HG02981 (cell line): ENCODE measurements at regions not wholly inside any gene's neighbourhood (a gene's known extent, or its start where the extent isn't known, plus 50 kb on each side); places are given as distances from the start of the nearest gene placed in this dataset.
A peak's percentile ranks its signal among the peaks of the same experiment; 100 is the strongest.

Source experiments
- ATAC-seq: cut with Tn5 transposase; IDR thresholded peaks from one replicate; pipeline ENCODE4 v1.9.1; 2021; ENCODE audit warnings: mild to moderate bottlenecking, moderate library complexity; ENCODE audit not compliant: unreplicated experiment

GRCh38 chr3:188057124-188057523 lies 96.8 kb upstream of the LPP start:
- ATAC-seq, result no peak

- ATAC-seq, result no peak
Measured at GRCh38 chr3:188058569-188059184, 95.3 kb upstream of the LPP start.

GRCh38 chr3:188059351-188059750 lies 94.6 kb upstream of the LPP start:
- ATAC-seq, result no peak

GRCh38 chr3:188060264-188060835 lies 93.6 kb upstream of the LPP start:
- ATAC-seq, result no peak

- peak; percentile 56 for ATAC-seq
Measured at GRCh38 chr3:188060840-188061544, 93.0 kb upstream of the LPP start.

GRCh38 chr3:188062216-188062615 lies 91.7 kb upstream of the LPP start:
- ATAC-seq, result no peak

GRCh38 chr3:188064831-188065493 lies 89.0 kb upstream of the LPP start:
- ATAC-seq, result no peak

- no peak for ATAC-seq
Measured at GRCh38 chr3:188066141-188066540, 87.8 kb upstream of the LPP start.

- no peak for ATAC-seq
Measured at GRCh38 chr3:188067932-188068331, 86.0 kb upstream of the LPP start.

GRCh38 chr3:188068342-188068741 lies 85.6 kb upstream of the LPP start:
- no peak for ATAC-seq

- ATAC-seq, result no peak
Measured at GRCh38 chr3:188071636-188072035, 82.3 kb upstream of the LPP start.

GRCh38 chr3:188076176-188076575 lies 77.8 kb upstream of the LPP start:
- ATAC-seq, result no peak

- ATAC-seq, result no peak
Measured at GRCh38 chr3:188077160-188077799, 76.7 kb upstream of the LPP start.

- ATAC-seq, result no peak
Measured at GRCh38 chr3:188080091-188080490, 73.9 kb upstream of the LPP start.

- no peak for ATAC-seq
Measured at GRCh38 chr3:188082031-188082430, 71.9 kb upstream of the LPP start.

- ATAC-seq, result no peak
Measured at GRCh38 chr3:188082450-188082849, 71.5 kb upstream of the LPP start.

- ATAC-seq, result no peak
Measured at GRCh38 chr3:188083011-188083410, 70.9 kb upstream of the LPP start.

- ATAC-seq, result no peak
Measured at GRCh38 chr3:188084752-188085583, 69.0 kb upstream of the LPP start.

GRCh38 chr3:188085584-188086560 lies 68.1 kb upstream of the LPP start:
- ATAC-seq, result no peak
